SH-SY5Y (cell line): ENCODE measurements at regions not wholly inside any gene's neighbourhood (a gene's known extent, or its start where the extent isn't known, plus 50 kb on each side); places are given as distances from the start of the nearest gene placed in this dataset.

Experiments used
- GATA2 ChIP-seq: IDR thresholded peaks from 2 replicates; pipeline ENCODE4 v1.6.1; 2011; ENCODE audit warnings: mild to moderate bottlenecking, low read depth, low read length
- GATA3 ChIP-seq: IDR thresholded peaks from 2 replicates; pipeline ENCODE4 v1.6.1; 2011; ENCODE audit warnings: low read depth, mild to moderate bottlenecking, low read length, moderate library complexity

GRCh38 chr2:64704996-64705395 is 51.3 kb upstream of the SERTAD2 start:
- no peak for TF ChIP-seq GATA2
- no peak for TF ChIP-seq GATA3
